H1 (cell line): ENCODE measurements at regions not wholly inside any gene's neighbourhood (a gene's known extent, or its start where the extent isn't known, plus 50 kb on each side); places are given as distances from the start of the nearest gene placed in this dataset.

Experiments
- BACH1 ChIP-seq: IDR thresholded peaks from 2 replicates; pipeline ENCODE4 v1.6.1; 2012; ENCODE audit warnings: low read length, improper control_type of control experiment
- BCL11A ChIP-seq, 2 experiments: IDR thresholded peaks; one replicate each; pipeline ENCODE4 v1.6.1; 2011; ENCODE audit warnings: low read depth in 2 of 2, low read length in 2 of 2, mild to moderate bottlenecking in 2 of 2
- GTF2F1 ChIP-seq: IDR thresholded peaks from 2 replicates; pipeline ENCODE4 v1.6.1; 2012; ENCODE audit warnings: low read depth, low read length, improper control_type of control experiment, borderline replicate concordance
- POLR2AphosphoS5 ChIP-seq: IDR thresholded peaks from 2 replicates; pipeline ENCODE4 v1.6.1; 2011; ENCODE audit warnings: low read depth, low read length
- SIN3A ChIP-seq, 2 experiments: IDR thresholded peaks in 1 of 2; conservative IDR thresholded peaks in 1 of 2; 2 replicates each; pipeline ENCODE4 v1.6.1; 2011 to 2012; ENCODE audit warnings: low read length in 2 of 2, improper control_type of control experiment in 1 of 2, low read depth in 1 of 2, mild to moderate bottlenecking in 1 of 2
- TAF7 ChIP-seq: optimal IDR thresholded peaks from 2 replicates; pipeline ENCODE3; 2011; ENCODE audit warnings: low read depth, mild to moderate bottlenecking, inconsistent platforms, low read length, moderate library complexity, borderline replicate concordance
- ZNF274 ChIP-seq: IDR thresholded peaks from 2 replicates; pipeline ENCODE4 v1.7.0; 2012; ENCODE audit warnings: low read length, borderline replicate concordance; ENCODE audit errors: extremely low read depth

DNA sequence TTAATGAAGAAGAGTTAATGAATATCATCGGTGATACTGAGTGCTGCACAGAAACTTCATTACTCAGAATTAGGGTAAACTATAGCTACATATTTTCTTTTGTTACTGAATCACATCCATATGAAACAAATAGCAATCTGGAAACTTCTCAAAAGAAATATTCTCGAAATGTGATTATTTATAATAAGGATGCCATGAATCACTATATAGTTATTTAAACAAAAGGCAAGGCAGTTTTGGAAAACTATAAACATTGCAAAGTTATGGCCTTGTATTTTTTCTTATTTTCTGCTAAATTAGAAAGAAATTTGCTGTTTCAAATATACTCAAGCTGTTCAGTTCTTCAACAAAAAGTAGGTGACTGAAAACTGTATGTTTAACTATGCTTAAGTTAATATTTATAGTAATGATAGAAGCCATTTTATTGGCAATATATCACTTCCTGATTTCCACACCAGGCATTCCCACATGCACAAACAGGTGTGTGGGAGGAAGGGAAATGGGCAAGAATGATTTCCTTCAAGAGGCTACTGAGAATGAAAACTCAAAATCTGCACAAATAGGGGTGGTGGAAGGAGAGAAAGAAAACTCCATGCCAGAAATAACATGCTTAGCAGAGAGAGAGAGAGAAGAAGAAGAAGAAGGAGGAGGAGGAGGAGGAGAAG is 74.5 kb upstream of the FRY start (continued):
- TF ChIP-seq POLR2AphosphoS5 (no peak), GTF2F1 (no peak), BCL11A (IDR thresholded peaks at IDR 0.05; ENCODE audit: low read depth in 2 of 2, low read length in 2 of 2) (no peak), BACH1 (no peak), SIN3A (conservative IDR thresholded peaks at IDR 0.05 in 1 of 2, IDR thresholded peaks at IDR 0.05 in 1 of 2; ENCODE audit: low read depth in 1 of 2, low read length in 2 of 2) (no peak), ZNF274 (no peak), TAF7 (no peak)
